SK-N-SH (cell line): ENCODE measurements at regions not wholly inside any gene's neighbourhood (a gene's known extent, or its start where the extent isn't known, plus 50 kb on each side); places are given as distances from the start of the nearest gene placed in this dataset.

Experiments used
- CTCF ChIP-seq: fragments of 200-600 bp; sonication (generic); IDR thresholded peaks from 2 replicates; pipeline ENCODE4 v1.6.1; 2017; ENCODE audit warnings: antibody characterized with exemption, mild to moderate bottlenecking, moderate library complexity
- EZH2phosphoT487 ChIP-seq: fragments of 200-600 bp; sonication (generic); IDR thresholded peaks from 2 replicates; pipeline ENCODE4 v1.6.1; 2017; ENCODE audit warnings: low read depth, mixed run types, mild to moderate bottlenecking, antibody characterized with exemption, moderate library complexity, borderline replicate concordance
- POLR2AphosphoS5 ChIP-seq: IDR thresholded peaks from 2 replicates; pipeline ENCODE4 v1.6.1; 2012; ENCODE audit warnings: low read depth, low read length

DNA sequence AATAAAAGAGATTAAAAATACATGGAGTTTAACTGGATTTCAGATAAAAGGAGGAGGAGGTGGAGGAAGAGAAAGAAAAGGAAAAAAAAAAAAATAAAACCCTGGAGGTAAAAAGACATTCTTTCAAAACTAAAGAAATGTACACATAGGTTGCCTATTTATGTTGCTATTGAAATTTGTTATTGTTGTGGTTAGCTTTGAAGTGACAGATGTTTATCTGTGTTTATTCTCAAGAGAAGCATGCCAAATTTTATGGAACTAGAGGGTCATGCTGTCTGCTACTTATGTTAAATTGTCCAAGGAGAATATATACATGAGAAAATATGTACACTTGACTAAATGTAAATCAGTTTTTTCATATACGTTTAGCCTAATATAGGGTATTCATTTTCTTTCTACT is 653.2 kb downstream of the DCDC2C start:
- TF ChIP-seq CTCF: no peak
- TF ChIP-seq POLR2AphosphoS5: no peak
- TF ChIP-seq EZH2phosphoT487: no peak
